Activated B cell treated with CpG ODN at 0.5 μM for 24 hours (primary cell): ENCODE measurements at regions not wholly inside any gene's neighbourhood (a gene's known extent, or its start where the extent isn't known, plus 50 kb on each side); places are given as distances from the start of the nearest gene placed in this dataset.

Experiments
- ATAC-seq: fragments of 200-7000 bp; cut with Tn5 transposase; one replicate; pipeline ENCODE4 v1.10.0; 2021; ENCODE audit warnings: low read depth, mild to moderate bottlenecking, moderate library complexity
- CTCF ChIA-PET: fragments of 350-600 bp; sonication (Branson Sonifier 250); formaldehyde crosslinking; loops from one replicate; lab custom pipeline; 2021; ENCODE audit warnings: antibody characterized with exemption; lab: Charles Lee
- POLR2A ChIA-PET: fragments of 350-600 bp; sonication (Branson Sonifier 250); formaldehyde crosslinking; loops from one replicate; lab custom pipeline; 2021; ENCODE audit warnings: antibody characterized with exemption; lab: Charles Lee
- DNase-seq: peaks from one replicate; pipeline ENCODE4 v3.0.0; 2022
- H3K27ac Mint-ChIP-seq: one replicate; pipeline ENCODE4 v1.8.0; 2020; ENCODE audit warnings: mixed read lengths
- H3K27me3 Mint-ChIP-seq: one replicate; pipeline ENCODE4 v1.8.0; 2021; ENCODE audit warnings: mixed read lengths
- H3K36me3 Mint-ChIP-seq: one replicate; pipeline ENCODE4 v1.8.0; 2021; ENCODE audit warnings: low read depth, mixed read lengths
- H3K4me1 Mint-ChIP-seq: one replicate; pipeline ENCODE4 v1.8.0; 2021; ENCODE audit warnings: mixed read lengths
- H3K4me3 Mint-ChIP-seq: one replicate; pipeline ENCODE4 v1.8.0; 2020; ENCODE audit warnings: mild to moderate bottlenecking, mixed read lengths
- H3K9me3 Mint-ChIP-seq: one replicate; pipeline ENCODE4 v1.8.0; 2020; ENCODE audit warnings: mixed read lengths
- CTCF ChIP-seq: fragments of 200-600 bp; IDR thresholded peaks from one replicate; pipeline ENCODE4 v1.8.0; 2022; ENCODE audit warnings: antibody characterized with exemption, mild to moderate bottlenecking
- intact Hi-C: fragments of 100-400 bp; cut with micrococcal nuclease; formaldehyde crosslinking; loops from one replicate; pipeline ENCODE4 v1.15.1; 2024

GRCh38 chr5:164798110-164798509 lies 1292.7 kb downstream of the MAT2B start:
- intact Hi-C loops, result no loop called here
- ATAC-seq, result no peak
- no peak for TF ChIP-seq CTCF
- Mint-ChIP-seq H3K27me3 (no peaks in the 10 kb centered on the region), H3K9me3 (peaks cover 11% of the 10 kb centered on the region), H3K4me1 (no peaks in the 10 kb centered on the region), H3K36me3 (no peaks in the 10 kb centered on the region), H3K27ac (no peak overlapping the region), H3K4me3 (no peak overlapping the region)
- ChIA-PET POLR2A (no interaction called here), CTCF (no interaction called here)
- DNase-seq, result no peak

- POLR2A ChIA-PET, result no interaction called here
- no peaks in the 10 kb centered on the region for H3K4me1 Mint-ChIP-seq
- H3K27me3 Mint-ChIP-seq, result no peaks in the 10 kb centered on the region
- intact Hi-C loops, result no loop called here
- no peak for ATAC-seq
- CTCF ChIA-PET, result no interaction called here
- DNase-seq, result no peak
- no peak overlapping the region for H3K27ac Mint-ChIP-seq
- H3K9me3 Mint-ChIP-seq, result peaks cover 11% of the 10 kb centered on the region
- H3K36me3 Mint-ChIP-seq, result no peaks in the 10 kb centered on the region
- no peak overlapping the region for H3K4me3 Mint-ChIP-seq
- TF ChIP-seq CTCF, result no peak
Measured at GRCh38 chr5:164799391-164799790, 1294.0 kb downstream of the MAT2B start.

- Mint-ChIP-seq H3K4me1 (no peaks in the 10 kb centered on the region), H3K27ac (no peak overlapping the region), H3K9me3 (peaks cover 11% of the 10 kb centered on the region), H3K36me3 (no peaks in the 10 kb centered on the region), H3K27me3 (no peaks in the 10 kb centered on the region), H3K4me3 (no peak overlapping the region)
- ATAC-seq (no peak), DNase-seq (no peak)
- CTCF ChIA-PET, result no interaction called here
- POLR2A ChIA-PET, result interaction anchor here (0.6 kb wide), 1 partner anchor 13 kb away, joined by 5 read pairs; no protein-coding TSS in a partner anchor
- TF ChIP-seq CTCF, result no peak
- intact Hi-C loops, result no loop called here
Measured at GRCh38 chr5:164801910-164802309, 1296.5 kb downstream of the MAT2B start.

- H3K36me3 Mint-ChIP-seq, result no peaks in the 10 kb centered on the region
Measured at GRCh38 chr5:164809821-164810220, 1304.4 kb downstream of the MAT2B start.

GRCh38 chr5:164818445-164818844 lies 1313.0 kb downstream of the MAT2B start:
- H3K4me3 Mint-ChIP-seq, result no peak overlapping the region
- intact Hi-C loops, result no loop called here
- POLR2A ChIA-PET, result no interaction called here
- ATAC-seq, result no peak
- H3K27me3 Mint-ChIP-seq, result no peaks in the 10 kb centered on the region
- H3K27ac Mint-ChIP-seq, result no peak overlapping the region
- DNase-seq, result no peak
- H3K4me1 Mint-ChIP-seq, result no peaks in the 10 kb centered on the region
- CTCF ChIA-PET, result no interaction called here
- no peaks in the 10 kb centered on the region for H3K36me3 Mint-ChIP-seq
- H3K9me3 Mint-ChIP-seq, result peaks cover 2% of the 10 kb centered on the region
- TF ChIP-seq CTCF, result no peak

More at GRCh38 chr5:164809821-164810220, 1304.4 kb downstream of the MAT2B start:
- Mint-ChIP-seq H3K27ac (no peak overlapping the region), H3K27me3 (no peaks in the 10 kb centered on the region), H3K4me1 (no peaks in the 10 kb centered on the region), H3K9me3 (no peaks in the 10 kb centered on the region), H3K4me3 (no peak overlapping the region)
- ATAC-seq (no peak), DNase-seq (no peak)
- intact Hi-C loops, result no loop called here
- ChIA-PET POLR2A (no interaction called here), CTCF (no interaction called here)
- no peak for TF ChIP-seq CTCF
